HepG2 (cell line): ENCODE measurements at regions not wholly inside any gene's neighbourhood (a gene's known extent, or its start where the extent isn't known, plus 50 kb on each side); places are given as distances from the start of the nearest gene placed in this dataset.

Source experiments
- ATAC-seq: fragments of 200-7000 bp; cut with Tn5 transposase; 3 replicates; pipeline ENCODE4 v1.9.1; 2020; ENCODE audit warnings: mild to moderate bottlenecking, moderate library complexity
- BruUV-seq: library from RNA; stranded (reverse); fragments of 400-500 nt; replicated peaks from 2 replicates; lab custom pipeline; 2021; lab: Mats Ljungman, UMichigan
- CTCF ChIA-PET: fragments of 300-600 bp; formaldehyde crosslinking; extraction: SDS; loops from one replicate; lab custom pipeline; 2021; ENCODE audit warnings: low total read pairs, inconsistent platforms, low intra/inter-chr PET ratio; lab: Yijun Ruan, JAX
- POLR2A ChIA-PET: fragments of 350-600 bp; sonication (Branson Sonifier 250); formaldehyde crosslinking; loops from one replicate; lab custom pipeline; 2020; ENCODE audit warnings: antibody characterized with exemption, inconsistent platforms; lab: Yijun Ruan, JAX
- DNase-seq: peaks from one replicate; pipeline ENCODE4 v3.0.0-alpha.2; 2015; ENCODE audit warnings: low spot score
- FAIRE-seq: peaks from 3 replicates; lab custom pipeline; 2011; peaks lifted over from hg19 to GRCh38; lab: Jason Lieb, UNC
- H2AFZ ChIP-seq: one replicate; pipeline ENCODE4 v1.6.1; 2011; ENCODE audit warnings: low read length, inconsistent platforms
- H3K27ac ChIP-seq: fragments of 300-600 bp; 3 replicates; pipeline ENCODE4 v1.8.0; 2011; ENCODE audit warnings: mixed run types, mild to moderate bottlenecking, mixed read lengths, low read length, inconsistent platforms; ENCODE audit not compliant: insufficient read depth; ENCODE audit errors: extremely low read length
- H3K27me3 ChIP-seq, 2 experiments: fragments of 200-600 bp in 1 of 2; 2 replicates in 1 of 2; 3 replicates in 1 of 2; pipeline versions ENCODE4 v1.6.0 to v1.8.0; 2011; ENCODE audit warnings: low read length in 2 of 2, mild to moderate bottlenecking in 2 of 2, moderate library complexity in 2 of 2, inconsistent platforms in 1 of 2; ENCODE audit not compliant: insufficient read depth in 2 of 2, control insufficient read depth in 1 of 2
- H3K36me3 ChIP-seq, 2 experiments: fragments of 200-600 bp in 1 of 2; replicated peaks in 1 of 2; 2 replicates in 1 of 2; 3 replicates in 1 of 2; pipeline versions ENCODE4 v1.5.1 to v1.8.0; 2011; ENCODE audit warnings: low read length in 2 of 2, inconsistent platforms in 1 of 2; ENCODE audit not compliant: insufficient read depth in 2 of 2, control insufficient read depth in 1 of 2
- H3K4me1 ChIP-seq: 2 replicates; pipeline ENCODE4 v1.5.1; 2012; ENCODE audit warnings: low read length, inconsistent platforms; ENCODE audit not compliant: insufficient read depth
- H3K4me2 ChIP-seq: 2 replicates; pipeline ENCODE4 v1.6.0; 2011; ENCODE audit warnings: low read depth, low read length, inconsistent platforms
- H3K4me3 ChIP-seq, 3 experiments: fragments of 200-600 bp in 1 of 3; sonication (generic), shearing (Covaris generic) in 1 of 3; replicated peaks in 1 of 3; 2 replicates each; pipeline ENCODE4 v1.5.1; 2011 to 2016; ENCODE audit warnings: low read length in 3 of 3, inconsistent platforms in 2 of 3, low read depth in 2 of 3, mild to moderate bottlenecking in 2 of 3, control low read depth in 1 of 3, mixed read lengths in 1 of 3; ENCODE audit not compliant: insufficient read depth in 1 of 3
- H3K79me2 ChIP-seq: one replicate; pipeline ENCODE4 v1.6.1; 2011; ENCODE audit warnings: low read length, inconsistent platforms; ENCODE audit not compliant: insufficient read depth
- H3K9ac ChIP-seq: 2 replicates; pipeline ENCODE4 v1.6.0; 2011; ENCODE audit warnings: mild to moderate bottlenecking, low read depth, low read length, inconsistent platforms; ENCODE audit not compliant: insufficient read depth
- H3K9me3 ChIP-seq: 2 replicates; pipeline ENCODE4 v1.5.1; 2012; ENCODE audit warnings: mild to moderate bottlenecking, low read length
- H4K20me1 ChIP-seq: 2 replicates; pipeline ENCODE4 v1.6.0; 2011; ENCODE audit warnings: inconsistent platforms, mild to moderate bottlenecking, low read length, moderate library complexity; ENCODE audit not compliant: insufficient read depth
- HOXA9 ChIP-seq: sonication (generic); formaldehyde crosslinking; IDR thresholded peaks from 2 replicates; pipeline ENCODE4 v1.8.1; 2022; ENCODE audit warnings: missing genetic modification reagents, mild to moderate bottlenecking, moderate library complexity, borderline replicate concordance
- MAZ ChIP-seq, 2 experiments: sonication (generic) in 1 of 2; formaldehyde crosslinking in 1 of 2; IDR thresholded peaks; 2 replicates each; pipeline versions ENCODE4 v1.5.0 to v1.6.1; 2012 to 2020; ENCODE audit warnings: low read depth in 2 of 2, mild to moderate bottlenecking in 2 of 2, borderline replicate concordance in 1 of 2, improper control_type of control experiment in 1 of 2, low read length in 1 of 2, missing genetic modification reagents in 1 of 2, moderate library complexity in 1 of 2
- ZNF550 ChIP-seq: sonication (generic); formaldehyde crosslinking; IDR thresholded peaks from 2 replicates; pipeline ENCODE4 v1.4.0; 2020; ENCODE audit warnings: mild to moderate bottlenecking, missing genetic modification reagents, borderline replicate concordance
- ZNF850 ChIP-seq: sonication (generic); formaldehyde crosslinking; conservative IDR thresholded peaks from 2 replicates; pipeline ENCODE4 v1.9.0; 2021; ENCODE audit warnings: mild to moderate bottlenecking, missing genetic modification reagents
- WGBS: methylation state at CpG from one replicate; pipeline ENCODE4 v1.1.6; 2017; ENCODE audit warnings: low lambda C conversion rate; 5-methylcytosine and 5-hydroxymethylcytosine counted together
- in situ Hi-C: cut with HindIII; loops from 2 replicates; pipeline ENCODE4 v1.10.0; 2017; ENCODE audit warnings: low pct_unique_long_range_greater_than_20kb; ENCODE audit not compliant: extremely low pct_ligation_motif_present
- intact Hi-C: fragments of 100-400 bp; cut with micrococcal nuclease; formaldehyde crosslinking; loops from one replicate; pipeline ENCODE4 v1.10.0; 2022; ENCODE audit not compliant: unreplicated experiment
- TF ChIP-seq, protein P1 (sequence below): sonication (generic); formaldehyde crosslinking; IDR thresholded peaks from 2 replicates; pipeline ENCODE4 v1.8.1; 2023; ENCODE audit warnings: mild to moderate bottlenecking, inconsistent platforms, moderate library complexity, missing genetic modification reagents, borderline replicate concordance

DNA sequence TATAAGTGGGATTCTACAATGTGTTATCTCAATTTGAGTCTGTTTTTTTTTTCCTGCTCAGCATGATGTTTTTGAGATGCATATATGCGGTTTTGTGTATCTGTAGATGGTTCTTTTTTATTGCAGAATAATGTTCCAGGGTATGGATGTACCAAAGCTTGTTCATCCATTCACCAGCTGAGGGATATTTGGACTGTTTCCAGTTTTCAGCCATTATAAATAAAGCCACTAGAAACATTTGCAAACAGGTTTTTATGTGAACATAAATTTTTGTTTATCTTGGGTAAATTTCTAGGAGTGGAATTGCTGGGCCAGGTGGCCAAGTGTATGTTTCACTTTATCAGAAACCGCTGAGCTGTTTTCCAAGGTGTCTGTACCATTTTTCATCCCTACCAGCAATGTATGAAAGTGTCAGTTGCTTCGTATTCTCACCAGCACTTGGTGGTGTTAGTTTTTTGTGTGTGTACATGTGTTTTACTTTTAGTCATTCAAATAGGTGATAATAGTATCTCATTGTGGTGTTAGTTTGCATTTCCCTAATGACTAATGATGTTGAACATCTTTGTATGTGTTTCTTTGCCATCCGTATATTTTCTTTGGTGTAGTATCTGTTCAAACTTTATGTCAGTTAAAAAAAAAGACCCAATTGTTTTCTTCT is 124.2 kb downstream of the CEBPB start:
- no peaks in the 10 kb centered on the region for H3K79me2 ChIP-seq
- intact Hi-C loops: no loop called here
- FAIRE-seq: no peak
- in situ Hi-C loops: no loop called here
- H3K27me3 ChIP-seq: no peaks in the 10 kb centered on the region
- H3K4me2 ChIP-seq: no peak overlapping the region
- no peaks in the 10 kb centered on the region for H4K20me1 ChIP-seq
- H3K9ac ChIP-seq: no peak overlapping the region
- ChIA-PET POLR2A (interaction anchor here (1.0 kb wide), 1 partner anchor 9 kb away, joined by 3 read pairs; no protein-coding TSS in a partner anchor), CTCF (no interaction called here)
- TF ChIP-seq ZNF850 (CRISPR knock-in tag): no peak
- no peak for TF ChIP-seq HOXA9 (CRISPR knock-in tag)
- TF ChIP-seq, protein P1, sequence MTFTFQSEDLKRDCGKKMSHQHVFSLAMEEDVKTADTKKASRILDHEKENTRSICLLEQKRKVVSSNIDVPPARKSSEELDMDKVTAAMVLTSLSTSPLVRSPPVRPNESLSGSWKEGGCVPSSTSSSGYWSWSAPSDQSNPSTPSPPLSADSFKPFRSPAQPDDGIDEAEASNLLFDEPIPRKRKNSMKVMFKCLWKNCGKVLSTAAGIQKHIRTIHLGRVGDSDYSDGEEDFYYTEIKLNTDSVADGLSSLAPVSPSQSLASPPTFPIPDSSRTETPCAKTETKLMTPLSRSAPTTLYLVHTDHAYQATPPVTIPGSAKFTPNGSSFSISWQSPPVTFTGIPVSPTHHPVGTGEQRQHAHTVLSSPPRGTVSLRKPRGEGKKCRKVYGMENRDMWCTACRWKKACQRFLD (CRISPR knock-in tag): no peak
- H3K9me3 ChIP-seq: no peaks in the 10 kb centered on the region
- WGBS: 84% methylated on average over 4 of the region's 4 CpGs
- no peak overlapping the region for H3K4me3 ChIP-seq
- H3K4me1 ChIP-seq: peaks cover 17% of the 10 kb centered on the region
- no peak for DNase-seq
- BruUV-seq: no TSS peak
- no peak overlapping the region for H3K27ac ChIP-seq
- no peak for ATAC-seq
- H3K36me3 ChIP-seq: no peaks in the 10 kb centered on the region
- no peak overlapping the region for H2AFZ ChIP-seq

DNA sequence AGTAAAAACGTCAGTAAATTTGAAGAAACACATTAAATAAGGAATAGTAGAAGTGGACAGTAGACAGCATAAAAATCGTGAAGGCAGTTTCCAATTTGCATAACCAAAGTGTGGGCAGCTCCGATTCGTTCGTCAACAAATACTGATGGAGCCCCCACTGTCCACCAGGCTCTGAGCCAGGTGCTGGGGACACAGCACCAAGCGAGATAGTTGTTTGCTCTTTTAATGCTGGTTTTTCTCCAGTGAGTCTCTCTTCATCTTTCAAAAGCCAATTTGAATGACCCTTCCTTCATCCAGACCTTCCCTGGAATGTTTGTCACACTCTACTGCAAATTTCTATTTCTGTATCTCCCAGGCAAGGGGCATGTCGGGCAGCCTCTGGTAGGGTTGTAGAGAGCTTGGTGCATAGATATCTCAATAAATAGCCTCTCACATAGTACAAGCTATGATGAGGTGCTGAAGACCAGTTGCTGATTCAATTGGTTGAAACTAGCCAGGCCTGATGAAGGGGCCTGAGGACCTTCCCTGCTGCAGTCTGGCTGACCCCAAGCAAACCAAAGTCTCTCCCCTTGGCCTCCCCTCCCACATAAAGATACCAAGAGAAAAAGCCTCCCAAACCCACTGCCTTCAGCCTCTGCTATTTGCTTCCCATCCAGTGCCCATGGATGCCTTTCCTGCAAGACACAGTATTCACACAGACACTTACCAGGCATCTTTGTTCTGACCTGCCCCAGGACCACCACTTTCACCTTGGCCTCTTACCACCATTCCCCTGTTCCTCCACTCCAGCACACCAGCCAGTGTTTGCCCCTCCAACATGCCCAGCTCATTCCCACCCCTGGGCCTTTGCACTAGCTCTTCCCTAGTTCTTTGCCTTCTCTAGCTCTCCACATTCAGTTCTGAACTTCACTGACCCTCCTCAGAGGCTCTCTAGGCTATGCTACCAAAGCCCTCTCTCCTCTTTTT is 125.2 kb downstream of the CEBPB start:
- TF ChIP-seq MAZ (IDR thresholded peaks at IDR 0.05; ENCODE audit: borderline replicate concordance, low read depth, low read length): no peak
- peak; percentile 25; the same call in 1 of the 2 replicates for TF ChIP-seq MAZ (CRISPR knock-in tag; IDR thresholded peaks at IDR 0.05; ENCODE audit: low read depth)
- no peak for TF ChIP-seq ZNF550
- TF ChIP-seq, all 625 proteins: peak for 1
- H3K79me2 ChIP-seq: peaks cover 3% of the 10 kb centered on the region
- FAIRE-seq (no peak), DNase-seq (no peak), ATAC-seq (no peak)
- no peak overlapping the region for H3K9ac ChIP-seq
- H3K4me2 ChIP-seq: no peak overlapping the region
- POLR2A ChIA-PET: interaction anchor here (0.8 to 7.2 kb wide), 5 partner anchors 9 to 127 kb away, joined by 3 to 164 read pairs (median 5); no protein-coding TSS in a partner anchor
- no peak overlapping the region for H3K4me3 ChIP-seq
- CTCF ChIA-PET: no interaction called here
- H3K27ac ChIP-seq: no peak overlapping the region
- 76% methylated on average over 7 of the region's 7 CpGs for WGBS
- no peak overlapping the region for H2AFZ ChIP-seq
- BruUV-seq: no TSS peak
- peaks cover 22% of the 10 kb centered on the region for H3K4me1 ChIP-seq
- H3K36me3 ChIP-seq: no peaks in the 10 kb centered on the region
- no peaks in the 10 kb centered on the region for H3K9me3 ChIP-seq
- intact Hi-C loops: no loop called here
- no peaks in the 10 kb centered on the region; a peak in 1 of 5 replicates for H3K27me3 ChIP-seq
- H4K20me1 ChIP-seq: no peaks in the 10 kb centered on the region
- in situ Hi-C loops: no loop called here
